Ecto neural progenitor cell (in vitro differentiated cells): ENCODE measurements at regions not wholly inside any gene's neighbourhood (a gene's known extent, or its start where the extent isn't known, plus 50 kb on each side); places are given as distances from the start of the nearest gene placed in this dataset.
"Not testable (repeated sequence)": the region's sequence is repeated elsewhere in the genome, so short reads cannot be mapped to it uniquely, and the experiment has no call there.

Experiments
- DNase-seq: peaks from one replicate; pipeline ENCODE4 v3.0.0-alpha.2; 2018; ENCODE audit warnings: low spot score

- DNase-seq, result no peak
Measured at GRCh38 chr12:4191642-4192041, 81.9 kb upstream of the CCND2 start.

- no peak for DNase-seq
Measured at GRCh38 chr12:4191149-4191548, 82.4 kb upstream of the CCND2 start.

GRCh38 chr12:4190366-4191063, 83.0 kb upstream of the CCND2 start:
- no peak for DNase-seq

GRCh38 chr12:4189721-4190120, 83.8 kb upstream of the CCND2 start:
- DNase-seq, result no peak

GRCh38 chr12:4187916-4188315, 85.6 kb upstream of the CCND2 start:
- no peak for DNase-seq

GRCh38 chr12:4187315-4187714, 86.2 kb upstream of the CCND2 start:
- DNase-seq, result not testable (repeated sequence)

GRCh38 chr12:4178424-4179170, 95.0 kb upstream of the CCND2 start:
- no peak for DNase-seq

- DNase-seq, result no peak
Measured at GRCh38 chr12:4177262-4177661, 96.3 kb upstream of the CCND2 start.

GRCh38 chr12:4176168-4176567, 97.4 kb upstream of the CCND2 start:
- DNase-seq, result no peak

GRCh38 chr12:4174417-4174816, 99.1 kb upstream of the CCND2 start:
- DNase-seq, result no peak

- DNase-seq, result no peak
Measured at GRCh38 chr12:4172999-4173398, 100.6 kb upstream of the CCND2 start.

- no peak for DNase-seq
Measured at GRCh38 chr12:4171742-4172141, 101.8 kb upstream of the CCND2 start.

GRCh38 chr12:4169959-4170358, 103.6 kb upstream of the CCND2 start:
- no peak for DNase-seq

GRCh38 chr12:4169531-4169930, 104.0 kb upstream of the CCND2 start:
- DNase-seq, result no peak

- no peak for DNase-seq
Measured at GRCh38 chr12:4168036-4168435, 105.5 kb upstream of the CCND2 start.

GRCh38 chr12:4164559-4165558, 108.7 kb upstream of the CCND2 start:
- peak; percentile 84 for DNase-seq

GRCh38 chr12:4164188-4164558, 109.4 kb upstream of the CCND2 start:
- DNase-seq, result no peak

- DNase-seq, result no peak
Measured at GRCh38 chr12:4161718-4162117, 111.8 kb upstream of the CCND2 start.

GRCh38 chr12:4160314-4161040, 113.1 kb upstream of the CCND2 start:
- DNase-seq, result no peak

- no peak for DNase-seq
Measured at GRCh38 chr12:4159851-4160250, 113.7 kb upstream of the CCND2 start.

GRCh38 chr12:4158306-4158705, 115.3 kb upstream of the CCND2 start:
- no peak for DNase-seq

- no peak for DNase-seq
Measured at GRCh38 chr12:4157122-4157521, 116.4 kb upstream of the CCND2 start.
